ENCODE measurements at regions not wholly inside any gene's neighbourhood (a gene's known extent, or its start where the extent isn't known, plus 50 kb on each side); places are given as distances from the start of the nearest gene placed in this dataset.

DNA sequence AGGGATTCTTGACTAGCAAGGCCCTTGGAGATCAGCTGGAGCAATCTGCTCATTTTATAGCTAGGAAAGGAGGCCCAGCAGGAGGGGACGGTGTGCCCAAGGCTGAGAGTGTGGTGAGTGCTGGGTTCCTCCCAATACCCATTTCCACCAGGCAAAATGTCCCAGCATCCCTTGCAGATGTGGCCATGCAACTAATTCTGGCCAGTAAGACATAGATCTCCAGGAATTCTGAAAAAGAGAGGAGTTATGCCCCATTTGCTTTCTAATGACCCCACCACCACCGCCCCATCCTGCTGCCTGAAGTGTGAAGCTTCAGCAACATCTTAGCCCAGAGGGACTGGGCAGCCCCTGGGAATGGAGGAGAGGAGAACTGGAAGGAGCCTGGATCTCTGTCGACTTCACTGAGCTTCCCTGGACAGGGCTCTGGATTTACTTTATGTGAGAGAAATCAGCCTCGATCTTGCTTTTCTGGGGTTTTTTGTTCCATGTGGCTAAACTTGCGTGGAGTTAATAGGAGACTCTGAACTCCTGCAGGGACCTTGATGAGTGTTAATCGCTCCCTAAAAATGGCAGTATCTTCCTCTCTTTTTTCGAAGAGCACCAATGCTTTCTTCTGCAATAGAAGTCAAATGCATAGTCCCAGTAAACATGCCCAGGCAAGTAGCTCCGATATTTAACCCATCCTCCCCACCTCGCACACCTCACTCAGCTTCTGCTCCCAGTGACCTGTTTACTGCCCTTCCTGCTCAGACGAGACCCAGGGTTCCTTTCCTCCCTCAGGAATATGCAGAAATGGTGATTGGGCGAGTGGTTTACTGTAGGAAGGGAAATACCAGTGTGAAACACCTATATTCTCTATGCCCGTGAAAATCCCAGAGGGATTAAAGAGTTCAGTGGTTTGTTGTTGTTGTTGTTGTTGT is 127.5 kb upstream of the GPR26 start:
- H3K36me3 Mint-ChIP-seq, result no peaks in the 10 kb centered on the region
- no peaks in the 10 kb centered on the region for H3K4me1 Mint-ChIP-seq
- Histone ChIP-seq H3K4me1 (ENCODE audit: control insufficient read depth, insufficient read depth, low read length, poor library complexity, severe bottlenecking) (no peaks in the 10 kb centered on the region), H3K27ac (ENCODE audit: insufficient read depth, low read length, poor library complexity, severe bottlenecking) (no peak overlapping the region), H3K36me3 (ENCODE audit: control insufficient read depth, insufficient read depth, low read length) (no peaks in the 10 kb centered on the region), H3K27me3 (ENCODE audit: control insufficient read depth, insufficient read depth, low read length) (peaks cover 5% of the 10 kb centered on the region), H3K9me3 (ENCODE audit: control insufficient read depth in 2 of 2, low read length in 2 of 2) (peaks cover 0 to 4% of the 10 kb centered on the region in 2 experiments), H3K4me3 (ENCODE audit: low read depth, low read length) (no peak overlapping the region)
- no peak for DNase-seq
- H3K4me3 Mint-ChIP-seq, result no peak overlapping the region
- peaks cover 0 to 3% (median 0%) of the 10 kb centered on the region in 7 donors for H3K9me3 Mint-ChIP-seq
- H3K27me3 Mint-ChIP-seq, result peaks cover 17% of the 10 kb centered on the region
- no peak for ATAC-seq (ENCODE audit: low read depth in 2 of 2)
- no peak overlapping the region for H3K27ac Mint-ChIP-seq

GRCh38 chr10:123544986-123545385 is 121.2 kb upstream of the GPR26 start:
- DNase-seq (no peak), ATAC-seq (ENCODE audit: low read depth in 2 of 2) (no peak)
- Mint-ChIP-seq H3K27ac (no peak overlapping the region), H3K9me3 (peaks cover 0 to 6% (median 4%) of the 10 kb centered on the region in 7 donors), H3K4me1 (no peaks in the 10 kb centered on the region), H3K27me3 (peaks cover 15% of the 10 kb centered on the region), H3K36me3 (no peaks in the 10 kb centered on the region), H3K4me3 (no peak overlapping the region)
- no peaks in the 10 kb centered on the region for H3K27me3 ChIP-seq (ENCODE audit: control insufficient read depth, insufficient read depth, low read length)
- H3K27ac ChIP-seq (ENCODE audit: insufficient read depth, low read length, poor library complexity, severe bottlenecking), result no peak overlapping the region
- H3K36me3 ChIP-seq (ENCODE audit: control insufficient read depth, insufficient read depth, low read length), result no peaks in the 10 kb centered on the region
- no peak overlapping the region for H3K4me3 ChIP-seq (ENCODE audit: low read depth, low read length)
- H3K4me1 ChIP-seq (ENCODE audit: control insufficient read depth, insufficient read depth, low read length, poor library complexity, severe bottlenecking), result no peaks in the 10 kb centered on the region
- H3K9me3 ChIP-seq (ENCODE audit: control insufficient read depth in 2 of 2, low read length in 2 of 2), result peaks cover 0 to 4% of the 10 kb centered on the region in 2 experiments

DNA sequence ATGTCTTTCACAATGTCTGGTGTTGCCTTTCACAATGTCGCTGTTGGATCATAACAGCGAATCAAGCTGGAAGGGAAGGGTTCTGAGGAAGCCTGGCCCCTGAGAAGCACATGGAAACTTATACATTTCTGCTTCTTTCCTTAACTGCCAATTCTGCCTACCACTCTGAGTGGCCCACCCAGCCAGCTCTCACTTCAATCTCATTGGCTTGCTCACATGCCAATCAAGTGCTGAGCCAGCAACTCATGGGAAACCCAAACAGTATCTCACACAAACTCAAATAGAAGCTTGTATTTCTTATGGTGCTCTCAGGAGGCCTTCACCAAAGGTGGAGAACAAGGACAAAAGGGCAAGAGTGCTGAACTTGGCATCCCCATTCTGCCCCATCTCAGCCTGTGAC is 117.4 kb upstream of the GPR26 start:
- H3K9me3 Mint-ChIP-seq, result peaks cover 0 to 6% (median 4%) of the 10 kb centered on the region in 7 donors
- no peaks in the 10 kb centered on the region for H3K27me3 ChIP-seq (ENCODE audit: control insufficient read depth, insufficient read depth, low read length)
- ATAC-seq (ENCODE audit: low read depth in 2 of 2) (no peak), DNase-seq (no peak)
- no peak overlapping the region for H3K4me3 Mint-ChIP-seq
- no peaks in the 10 kb centered on the region for H3K36me3 ChIP-seq (ENCODE audit: control insufficient read depth, insufficient read depth, low read length)
- H3K4me3 ChIP-seq (ENCODE audit: low read depth, low read length), result no peak overlapping the region
- H3K9me3 ChIP-seq (ENCODE audit: control insufficient read depth in 2 of 2, low read length in 2 of 2), result no peaks in the 10 kb centered on the region
- H3K4me1 Mint-ChIP-seq, result no peaks in the 10 kb centered on the region
- H3K27me3 Mint-ChIP-seq, result peaks cover 15% of the 10 kb centered on the region
- H3K36me3 Mint-ChIP-seq, result no peaks in the 10 kb centered on the region
- no peak overlapping the region for H3K27ac Mint-ChIP-seq
- H3K27ac ChIP-seq (ENCODE audit: insufficient read depth, low read length, poor library complexity, severe bottlenecking), result no peak overlapping the region
- H3K4me1 ChIP-seq (ENCODE audit: control insufficient read depth, insufficient read depth, low read length, poor library complexity, severe bottlenecking), result no peaks in the 10 kb centered on the region

- no peak for DNase-seq
- Mint-ChIP-seq H3K27ac (no peak overlapping the region), H3K4me1 (no peaks in the 10 kb centered on the region)
Observed at GRCh38 chr10:123549761-123550454, 116.2 kb upstream of the GPR26 start.

DNA sequence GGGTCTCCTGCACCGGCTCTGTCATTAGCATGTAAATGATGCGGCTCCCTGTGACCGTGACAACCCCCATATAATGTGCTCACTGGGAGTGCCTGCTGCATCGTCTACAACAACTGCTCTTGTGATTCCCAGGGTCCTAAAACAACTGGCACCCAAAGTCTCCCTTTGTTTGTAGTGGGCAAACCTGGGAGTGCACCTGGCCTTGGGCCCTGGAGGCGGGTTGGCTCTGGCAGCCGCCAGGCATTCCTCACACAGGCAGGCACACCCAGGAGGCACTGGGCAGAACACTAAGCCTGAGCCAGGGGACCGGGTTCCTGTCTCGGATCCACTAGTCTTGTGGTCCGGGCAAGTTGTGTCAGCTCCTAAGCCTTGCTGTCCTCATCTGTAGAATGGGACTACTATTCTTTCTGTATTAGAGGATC is 115.5 kb upstream of the GPR26 start:
- ATAC-seq (ENCODE audit: low read depth in 2 of 2), result no peak
- peaks cover 15% of the 10 kb centered on the region for H3K27me3 Mint-ChIP-seq

More at GRCh38 chr10:123549761-123550454, 116.2 kb upstream of the GPR26 start:
- Mint-ChIP-seq H3K36me3 (no peaks in the 10 kb centered on the region), H3K27me3 (peaks cover 18% of the 10 kb centered on the region), H3K9me3 (peaks cover 0 to 4% (median 2%) of the 10 kb centered on the region in 7 donors), H3K4me3 (no peak overlapping the region)
- ATAC-seq (ENCODE audit: low read depth in 2 of 2), result no peak
- Histone ChIP-seq H3K9me3 (ENCODE audit: control insufficient read depth in 2 of 2, low read length in 2 of 2) (no peaks in the 10 kb centered on the region), H3K27ac (ENCODE audit: insufficient read depth, low read length, poor library complexity, severe bottlenecking) (no peak overlapping the region), H3K27me3 (ENCODE audit: control insufficient read depth, insufficient read depth, low read length) (no peaks in the 10 kb centered on the region), H3K4me1 (ENCODE audit: control insufficient read depth, insufficient read depth, low read length, poor library complexity, severe bottlenecking) (no peaks in the 10 kb centered on the region), H3K36me3 (ENCODE audit: control insufficient read depth, insufficient read depth, low read length) (no peaks in the 10 kb centered on the region), H3K4me3 (ENCODE audit: low read depth, low read length) (no peak overlapping the region)

GRCh38 chr10:123551259-123551658 is 114.9 kb upstream of the GPR26 start:
- H3K36me3 ChIP-seq (ENCODE audit: control insufficient read depth, insufficient read depth, low read length), result no peaks in the 10 kb centered on the region
- no peaks in the 10 kb centered on the region for H3K4me1 ChIP-seq (ENCODE audit: control insufficient read depth, insufficient read depth, low read length, poor library complexity, severe bottlenecking)
- H3K4me1 Mint-ChIP-seq, result no peaks in the 10 kb centered on the region
- H3K36me3 Mint-ChIP-seq, result no peaks in the 10 kb centered on the region
- H3K9me3 Mint-ChIP-seq, result no peaks in the 10 kb centered on the region
- no peak for ATAC-seq (ENCODE audit: low read depth in 2 of 2)
- no peak overlapping the region for H3K4me3 ChIP-seq (ENCODE audit: low read depth, low read length)
- no peak overlapping the region for H3K27ac ChIP-seq (ENCODE audit: insufficient read depth, low read length, poor library complexity, severe bottlenecking)
- no peaks in the 10 kb centered on the region for H3K9me3 ChIP-seq (ENCODE audit: control insufficient read depth in 2 of 2, low read length in 2 of 2)
- peaks cover 20% of the 10 kb centered on the region for H3K27me3 Mint-ChIP-seq
- H3K4me3 Mint-ChIP-seq, result no peak overlapping the region
- no peak overlapping the region for H3K27ac Mint-ChIP-seq
- no peak for DNase-seq
- no peaks in the 10 kb centered on the region for H3K27me3 ChIP-seq (ENCODE audit: control insufficient read depth, insufficient read depth, low read length)

More for the DNA sequence above, 115.5 kb upstream of the GPR26 start:
- Mint-ChIP-seq H3K27ac (no peak overlapping the region), H3K4me1 (no peaks in the 10 kb centered on the region), H3K36me3 (no peaks in the 10 kb centered on the region), H3K9me3 (peaks cover 0 to 1% (median 0%) of the 10 kb centered on the region in 7 donors), H3K4me3 (no peak overlapping the region)
- H3K9me3 ChIP-seq (ENCODE audit: control insufficient read depth in 2 of 2, low read length in 2 of 2), result no peaks in the 10 kb centered on the region
- DNase-seq, result no peak
- H3K4me3 ChIP-seq (ENCODE audit: low read depth, low read length), result no peak overlapping the region
- H3K27ac ChIP-seq (ENCODE audit: insufficient read depth, low read length, poor library complexity, severe bottlenecking), result no peak overlapping the region
- H3K27me3 ChIP-seq (ENCODE audit: control insufficient read depth, insufficient read depth, low read length), result no peaks in the 10 kb centered on the region
- no peaks in the 10 kb centered on the region for H3K36me3 ChIP-seq (ENCODE audit: control insufficient read depth, insufficient read depth, low read length)
- no peaks in the 10 kb centered on the region for H3K4me1 ChIP-seq (ENCODE audit: control insufficient read depth, insufficient read depth, low read length, poor library complexity, severe bottlenecking)

GRCh38 chr10:123552760-123553554 is 113.2 kb upstream of the GPR26 start:
- Histone ChIP-seq H3K4me1 (ENCODE audit: control insufficient read depth, insufficient read depth, low read length, poor library complexity, severe bottlenecking) (no peaks in the 10 kb centered on the region), H3K27ac (ENCODE audit: insufficient read depth, low read length, poor library complexity, severe bottlenecking) (no peak overlapping the region), H3K4me3 (ENCODE audit: low read depth, low read length) (no peak overlapping the region), H3K36me3 (ENCODE audit: control insufficient read depth, insufficient read depth, low read length) (no peaks in the 10 kb centered on the region), H3K9me3 (ENCODE audit: control insufficient read depth in 2 of 2, low read length in 2 of 2) (no peaks in the 10 kb centered on the region), H3K27me3 (ENCODE audit: control insufficient read depth, insufficient read depth, low read length) (no peaks in the 10 kb centered on the region)
- ATAC-seq (ENCODE audit: low read depth in 2 of 2), result no peak
- Mint-ChIP-seq H3K27me3 (peaks cover 15% of the 10 kb centered on the region), H3K27ac (no peak overlapping the region), H3K4me3 (no peak overlapping the region), H3K36me3 (no peaks in the 10 kb centered on the region), H3K9me3 (no peaks in the 10 kb centered on the region), H3K4me1 (no peaks in the 10 kb centered on the region)
- no peak for DNase-seq
